Choroid plexus epithelial cell (primary cell): ENCODE measurements at regions not wholly inside any gene's neighbourhood (a gene's known extent, or its start where the extent isn't known, plus 50 kb on each side); places are given as distances from the start of the nearest gene placed in this dataset.
"Not testable (repeated sequence)": the region's sequence is repeated elsewhere in the genome, so short reads cannot be mapped to it uniquely, and the experiment has no call there.

Experiments used
- DNase-seq: peaks from one replicate; pipeline ENCODE4 v3.0.0-alpha.2; 2010; ENCODE audit warnings: low read depth
- H3K4me3 ChIP-seq: 2 replicates; pipeline ENCODE4 v1.5.1; 2011; ENCODE audit warnings: low read depth, mild to moderate bottlenecking, control low read depth, low read length, moderate library complexity
- TF ChIP-seq, protein P1 (sequence below): conservative IDR thresholded peaks from 2 replicates; pipeline ENCODE4 v1.5.1; 2011; ENCODE audit warnings: low read depth, mild to moderate bottlenecking, control low read depth, inconsistent platforms, low read length, moderate library complexity

DNA sequence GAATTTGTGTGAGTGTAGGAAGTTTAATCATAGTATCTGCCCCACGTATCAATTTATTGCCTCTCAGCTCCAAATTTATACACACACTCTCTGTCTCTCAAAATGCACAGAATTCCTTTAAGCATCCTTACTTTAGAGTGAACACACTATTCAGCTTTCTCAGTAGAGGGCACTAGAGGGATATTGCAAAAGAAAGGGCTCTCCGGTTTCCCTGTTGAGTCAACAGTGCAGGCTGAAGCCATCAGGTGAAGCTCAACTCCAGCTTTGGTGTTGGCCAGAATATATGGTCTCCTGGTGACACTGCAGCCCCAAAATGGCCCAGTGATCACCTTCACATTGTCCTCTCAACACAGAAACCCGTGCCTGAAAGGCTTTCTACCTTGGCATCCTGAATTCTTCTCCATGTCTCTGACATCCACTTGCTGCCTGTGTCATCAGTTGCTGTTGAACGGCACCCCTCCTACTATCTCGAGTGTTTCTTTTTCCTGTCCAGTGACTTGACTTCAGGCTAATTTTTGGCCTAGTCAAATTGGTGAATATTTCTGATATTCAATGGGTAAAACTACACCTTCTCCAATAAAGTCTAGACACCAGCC, 670.5 kb downstream of the GABRG1 start:
- no peak overlapping the region for H3K4me3 ChIP-seq
- peak; percentile 39 for DNase-seq
- TF ChIP-seq, protein P1, sequence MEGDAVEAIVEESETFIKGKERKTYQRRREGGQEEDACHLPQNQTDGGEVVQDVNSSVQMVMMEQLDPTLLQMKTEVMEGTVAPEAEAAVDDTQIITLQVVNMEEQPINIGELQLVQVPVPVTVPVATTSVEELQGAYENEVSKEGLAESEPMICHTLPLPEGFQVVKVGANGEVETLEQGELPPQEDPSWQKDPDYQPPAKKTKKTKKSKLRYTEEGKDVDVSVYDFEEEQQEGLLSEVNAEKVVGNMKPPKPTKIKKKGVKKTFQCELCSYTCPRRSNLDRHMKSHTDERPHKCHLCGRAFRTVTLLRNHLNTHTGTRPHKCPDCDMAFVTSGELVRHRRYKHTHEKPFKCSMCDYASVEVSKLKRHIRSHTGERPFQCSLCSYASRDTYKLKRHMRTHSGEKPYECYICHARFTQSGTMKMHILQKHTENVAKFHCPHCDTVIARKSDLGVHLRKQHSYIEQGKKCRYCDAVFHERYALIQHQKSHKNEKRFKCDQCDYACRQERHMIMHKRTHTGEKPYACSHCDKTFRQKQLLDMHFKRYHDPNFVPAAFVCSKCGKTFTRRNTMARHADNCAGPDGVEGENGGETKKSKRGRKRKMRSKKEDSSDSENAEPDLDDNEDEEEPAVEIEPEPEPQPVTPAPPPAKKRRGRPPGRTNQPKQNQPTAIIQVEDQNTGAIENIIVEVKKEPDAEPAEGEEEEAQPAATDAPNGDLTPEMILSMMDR: peak; percentile 42

DNA sequence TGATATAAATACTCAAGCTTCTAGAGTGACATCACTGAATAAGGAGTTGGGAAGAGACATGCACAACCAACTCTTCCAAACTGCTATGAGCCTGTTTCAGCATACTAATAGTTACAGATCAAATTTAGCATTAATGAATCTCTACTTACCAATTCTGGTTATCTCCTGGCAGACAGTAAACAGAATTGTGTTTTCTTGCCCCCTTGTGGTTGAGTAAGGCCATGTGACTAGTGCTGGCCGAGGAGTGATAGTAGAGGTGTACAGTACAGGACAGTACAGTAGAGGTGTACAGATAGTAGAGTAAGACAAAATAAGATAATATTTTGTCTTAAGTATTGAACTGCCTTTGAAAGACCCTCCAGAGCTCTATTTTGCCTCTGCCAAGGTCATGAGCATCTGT, 681.4 kb downstream of the GABRG1 start:
- TF ChIP-seq, protein P1: peak; percentile 55
- DNase-seq: peak; percentile 43
- no peak overlapping the region for H3K4me3 ChIP-seq

DNA sequence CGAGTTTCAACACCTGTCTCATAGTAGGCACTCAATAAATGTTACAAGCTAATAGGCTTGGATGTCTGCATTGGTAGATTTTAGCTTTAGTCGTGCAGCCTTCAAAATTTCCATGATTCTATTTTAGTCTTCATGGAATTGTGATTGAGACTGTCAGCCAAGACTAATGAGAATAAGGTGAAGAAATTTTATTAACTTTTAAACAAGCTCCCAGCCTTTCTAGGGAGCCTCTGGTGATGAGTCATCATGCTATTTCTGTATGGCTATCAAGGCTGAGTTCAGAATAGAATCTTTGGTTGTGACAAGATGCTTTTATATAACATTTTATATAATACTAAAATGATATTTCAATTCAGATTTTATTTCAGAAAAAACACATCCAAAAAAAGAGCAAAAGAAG, 685.8 kb downstream of the GABRG1 start:
- TF ChIP-seq, protein P1: no peak
- DNase-seq: peak; percentile 21
- no peak overlapping the region for H3K4me3 ChIP-seq

DNA sequence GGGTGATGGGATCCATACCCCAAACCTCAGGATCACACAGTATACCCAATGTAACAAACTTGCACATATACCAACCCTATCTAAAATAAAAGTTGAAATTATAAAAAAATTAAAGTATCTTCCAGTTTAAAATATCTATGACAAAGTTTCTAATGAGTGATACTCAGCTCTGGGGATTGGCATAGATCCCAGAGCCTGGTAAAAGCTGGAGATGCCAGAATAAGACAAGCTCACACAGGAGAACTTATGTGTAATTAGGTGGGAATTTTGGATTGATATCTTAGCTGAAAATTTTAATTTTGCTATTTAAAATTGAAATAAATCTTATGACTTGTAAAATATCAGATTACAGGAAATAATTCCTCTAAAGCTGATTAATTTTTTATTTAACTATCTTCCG, 686.5 kb downstream of the GABRG1 start:
- TF ChIP-seq, protein P1: no peak
- no peak for DNase-seq
- no peak overlapping the region for H3K4me3 ChIP-seq

DNA sequence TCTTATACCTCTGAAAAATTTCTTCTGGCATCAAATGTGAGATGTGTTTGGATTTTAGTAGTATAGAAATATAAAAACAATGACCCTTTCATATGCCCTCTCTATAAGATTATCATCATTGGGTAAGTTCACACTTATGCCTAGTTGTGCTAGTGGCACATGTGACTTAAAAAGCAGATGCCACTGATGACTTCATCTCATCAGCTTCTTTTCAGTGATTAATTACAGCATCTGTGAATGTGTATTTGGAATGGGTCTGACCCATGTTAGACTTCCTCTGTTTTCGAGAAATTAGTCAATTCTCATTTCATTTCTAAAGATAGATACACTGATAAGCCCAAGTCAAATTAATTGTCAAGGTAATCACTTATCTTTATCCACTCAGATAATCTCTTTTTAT, 698.7 kb downstream of the GABRG1 start:
- TF ChIP-seq, protein P1: no peak
- no peak overlapping the region for H3K4me3 ChIP-seq
- DNase-seq: no peak

DNA sequence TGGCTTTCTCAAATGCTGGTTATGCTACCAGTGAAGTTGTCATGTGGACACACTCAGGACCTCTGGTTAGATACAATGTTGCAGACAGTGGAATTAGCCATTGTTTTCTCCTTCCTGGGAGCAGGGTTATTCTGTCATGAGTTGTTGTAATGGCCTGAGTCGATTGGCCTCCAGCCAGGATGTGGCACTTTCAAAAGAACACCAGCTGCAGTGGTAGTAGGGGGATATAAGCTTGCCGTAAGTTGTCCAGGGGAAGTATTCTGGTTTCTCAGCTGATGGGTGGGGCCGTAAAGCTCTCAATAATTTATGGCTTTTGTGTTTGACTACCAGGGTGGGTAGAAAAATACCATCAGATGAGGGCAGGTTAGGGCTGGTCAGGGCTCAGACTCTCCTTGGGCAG, 697.5 kb upstream of the GNPDA2 start:
- DNase-seq: no peak
- H3K4me3 ChIP-seq: no peak overlapping the region
- TF ChIP-seq, protein P1: no peak

DNA sequence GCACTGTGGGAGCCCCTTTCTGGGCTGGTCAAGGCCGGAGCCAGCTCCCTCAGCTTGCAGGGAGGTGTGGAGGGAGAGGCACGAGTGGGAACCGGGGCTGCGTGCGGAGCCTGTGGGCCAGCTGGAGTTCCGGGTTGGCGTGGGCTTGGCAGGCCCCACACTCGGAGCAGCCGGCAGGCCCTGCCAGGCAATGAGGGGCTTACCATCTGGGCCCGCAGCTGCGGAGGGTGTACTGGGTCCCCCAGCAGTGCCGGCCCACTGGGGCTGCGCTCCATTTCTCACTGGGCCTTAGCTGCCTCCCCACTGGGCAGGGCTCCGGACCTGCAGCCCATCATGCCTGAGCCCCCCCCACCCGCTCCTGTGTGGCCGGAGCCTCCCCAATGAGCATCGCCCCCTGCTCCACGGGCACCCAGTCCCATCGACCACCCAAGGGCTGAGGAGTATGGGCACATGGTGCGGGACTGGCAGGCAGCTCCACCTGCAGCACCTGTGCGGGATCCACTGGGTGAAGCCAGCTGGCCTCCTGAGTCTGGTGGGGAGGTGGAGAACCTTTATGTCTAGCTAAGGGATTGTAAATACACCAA, 693.8 kb upstream of the GNPDA2 start:
- not testable (repeated sequence) for H3K4me3 ChIP-seq, DNase-seq
